ENCODE measurements at regions not wholly inside any gene's neighbourhood (a gene's known extent, or its start where the extent isn't known, plus 50 kb on each side); places are given as distances from the start of the nearest gene placed in this dataset.

- ATAC-seq (no peak), DNase-seq (no peak)
- Mint-ChIP-seq H3K36me3 (ENCODE audit: low read depth) (no peaks in the 10 kb centered on the region), H3K27me3 (peaks cover 1% of the 10 kb centered on the region), H3K4me3 (no peak overlapping the region), H3K27ac (no peak overlapping the region), H3K4me1 (ENCODE audit: low read depth) (no peaks in the 10 kb centered on the region), H3K9me3 (no peaks in the 10 kb centered on the region)
- no peak for TF ChIP-seq CTCF (IDR thresholded peaks at IDR 0.05)
- ChIA-PET POLR2A (interaction anchor here (1.2 kb wide), 1 partner anchor 11 kb away, joined by 3 read pairs; no protein-coding TSS in a partner anchor), CTCF (interaction anchor here (1.0 kb wide), 1 partner anchor 36 kb away, joined by 4 read pairs; no protein-coding TSS in a partner anchor)
- intact Hi-C loops (cut with micrococcal nuclease): no loop called here
Measured at GRCh38 chr9:119933191-119933590, 564.0 kb upstream of the BRINP1 start.

DNA sequence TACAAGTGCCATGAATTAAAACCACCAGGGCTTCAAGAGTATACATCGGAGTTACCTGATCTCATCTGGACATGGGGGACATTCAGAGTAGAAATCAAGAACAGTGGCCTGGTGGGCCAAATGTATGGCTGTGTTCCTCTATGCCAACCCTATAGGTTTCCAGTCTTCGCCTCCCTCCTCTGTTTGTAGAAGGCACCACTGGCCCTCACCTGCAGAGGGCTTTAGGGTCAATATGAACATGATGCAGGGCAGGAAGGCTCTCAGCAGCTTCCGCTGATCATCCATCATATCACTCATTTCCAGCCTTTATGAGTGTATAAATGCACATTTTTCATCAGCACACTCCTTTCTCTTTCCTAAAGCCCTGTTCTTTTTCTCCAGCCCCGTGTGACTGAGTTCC lies 555.5 kb upstream of the BRINP1 start:
- Mint-ChIP-seq H3K9me3 (peaks cover 4% of the 10 kb centered on the region), H3K4me3 (no peak overlapping the region), H3K27ac (no peak overlapping the region), H3K27me3 (no peaks in the 10 kb centered on the region), H3K36me3 (ENCODE audit: low read depth) (no peaks in the 10 kb centered on the region), H3K4me1 (ENCODE audit: low read depth) (no peaks in the 10 kb centered on the region)
- no peak for TF ChIP-seq CTCF (IDR thresholded peaks at IDR 0.05)
- no peak for ATAC-seq
- ChIA-PET CTCF (no interaction called here), POLR2A (no interaction called here)
- no peak for DNase-seq
- intact Hi-C loops (cut with micrococcal nuclease): no loop called here

DNA sequence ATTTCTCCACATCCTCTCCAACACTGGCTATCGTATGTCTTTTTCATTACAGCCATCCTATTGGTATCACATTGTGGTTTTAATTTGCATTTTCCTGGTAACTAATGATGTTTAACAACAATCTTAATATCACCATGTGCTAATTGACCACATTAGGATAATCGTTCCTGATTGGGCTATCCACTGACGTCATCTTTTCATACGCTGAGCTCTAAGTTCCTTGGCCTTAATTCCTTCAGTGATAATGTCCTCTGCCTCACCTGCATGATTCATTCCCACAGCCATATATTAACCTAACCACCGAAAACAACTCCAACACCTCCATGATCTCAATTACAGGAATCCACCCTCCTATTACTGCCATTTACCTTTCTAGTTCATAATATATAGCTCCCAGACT lies 547.9 kb upstream of the BRINP1 start:
- ATAC-seq (no peak), DNase-seq (no peak)
- H3K4me3 Mint-ChIP-seq: no peak overlapping the region
- ChIA-PET POLR2A (no interaction called here), CTCF (no interaction called here)
- no peak for TF ChIP-seq CTCF (IDR thresholded peaks at IDR 0.05)
- no peak overlapping the region for H3K27ac Mint-ChIP-seq
- intact Hi-C loops (cut with micrococcal nuclease): no loop called here
- H3K4me1 Mint-ChIP-seq (ENCODE audit: low read depth): no peaks in the 10 kb centered on the region
- no peaks in the 10 kb centered on the region for H3K27me3 Mint-ChIP-seq
- no peaks in the 10 kb centered on the region for H3K36me3 Mint-ChIP-seq (ENCODE audit: low read depth)
- peaks cover 4% of the 10 kb centered on the region for H3K9me3 Mint-ChIP-seq

- Mint-ChIP-seq H3K27ac (no peak overlapping the region), H3K4me3 (no peak overlapping the region), H3K36me3 (ENCODE audit: low read depth) (no peaks in the 10 kb centered on the region), H3K9me3 (peaks cover 6% of the 10 kb centered on the region), H3K27me3 (peaks cover 1% of the 10 kb centered on the region), H3K4me1 (ENCODE audit: low read depth) (no peaks in the 10 kb centered on the region)
- ChIA-PET CTCF (no interaction called here), POLR2A (no interaction called here)
- DNase-seq (no peak), ATAC-seq (no peak)
- intact Hi-C loops (cut with micrococcal nuclease): no loop called here
- no peak for TF ChIP-seq CTCF (IDR thresholded peaks at IDR 0.05)
Measured at GRCh38 chr9:119907056-119907455, 537.8 kb upstream of the BRINP1 start.

DNA sequence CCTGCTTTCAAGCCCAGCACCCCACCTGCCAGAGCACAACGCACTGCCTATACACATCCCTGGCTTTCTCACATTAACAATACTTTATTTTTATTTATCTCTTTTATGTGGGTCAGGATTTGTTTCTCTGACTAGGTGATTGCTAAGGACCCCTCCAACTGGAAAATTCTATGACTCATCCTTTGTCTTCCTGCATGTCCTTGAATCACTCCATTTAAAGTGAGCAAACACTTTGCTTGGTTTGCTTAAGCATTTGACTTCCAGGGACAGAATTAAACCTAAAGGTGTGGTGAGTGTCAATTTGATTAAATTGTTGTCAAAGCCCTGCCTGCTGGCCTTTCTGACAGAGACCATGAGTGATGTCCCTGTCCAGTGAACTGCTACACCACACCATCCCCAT lies 536.5 kb upstream of the BRINP1 start:
- Mint-ChIP-seq H3K27me3 (peaks cover 4% of the 10 kb centered on the region), H3K9me3 (peaks cover 6% of the 10 kb centered on the region), H3K36me3 (ENCODE audit: low read depth) (no peaks in the 10 kb centered on the region), H3K4me1 (ENCODE audit: low read depth) (no peaks in the 10 kb centered on the region), H3K27ac (no peak overlapping the region), H3K4me3 (no peak overlapping the region)
- intact Hi-C loops (cut with micrococcal nuclease): no loop called here
- POLR2A ChIA-PET: no interaction called here
- TF ChIP-seq CTCF (IDR thresholded peaks at IDR 0.05): no peak
- DNase-seq (no peak), ATAC-seq (no peak)
- CTCF ChIA-PET: interaction anchor here (1.2 kb wide), 1 partner anchor 32 kb away, joined by 3 read pairs; no protein-coding TSS in a partner anchor

All from activated CD8-positive, alpha-beta T cell treated with anti-CD3 and anti-CD28 coated beads for 36 hours (primary cell).